ENCODE measurements at regions not wholly inside any gene's neighbourhood (a gene's known extent, or its start where the extent isn't known, plus 50 kb on each side); places are given as distances from the start of the nearest gene placed in this dataset.

DNA sequence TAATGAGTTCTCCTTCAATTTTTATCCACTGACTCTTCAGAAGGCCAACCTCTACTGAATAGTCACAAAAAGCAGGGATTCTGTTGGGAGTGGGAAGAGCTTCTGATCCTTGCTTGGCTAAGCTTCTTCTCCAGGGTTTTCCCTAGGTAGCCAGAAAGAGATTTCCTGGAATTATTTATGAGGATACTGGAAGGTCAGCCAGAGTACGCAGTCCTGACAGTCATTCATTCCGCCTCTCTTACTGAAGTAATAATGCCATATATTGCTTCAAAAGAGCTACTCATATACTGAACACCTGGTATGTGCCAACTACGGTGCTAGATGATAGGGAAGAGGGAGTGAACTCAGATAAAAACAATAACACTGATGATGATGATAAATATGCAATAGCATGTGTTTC, 116.1 kb downstream of the CCDC34 start:
- Histone ChIP-seq H3K36me3 (ENCODE audit: control insufficient read depth in 5 of 5, insufficient read depth in 5 of 5, low read length in 5 of 5) (no peaks in the 10 kb centered on the region), H3K4me3 (ENCODE audit: low read depth in 1 of 5, low read length in 5 of 5) (no peak overlapping the region), H3K27me3 (ENCODE audit: control insufficient read depth in 5 of 5, insufficient read depth in 4 of 5, low read length in 5 of 5) (peaks cover 0 to 2% (median 0%) of the 10 kb centered on the region in 5 donors), H3K9me3 (ENCODE audit: control insufficient read depth in 5 of 5, low read length in 5 of 5) (no peaks in the 10 kb centered on the region), H3K4me1 (ENCODE audit: control insufficient read depth in 5 of 5, insufficient read depth in 5 of 5, low read length in 5 of 5) (peaks cover 3 to 12% (median 5%) of the 10 kb centered on the region in 5 donors), H3K9ac (ENCODE audit: low read length in 5 of 5) (no peak overlapping the region), H3K27ac (ENCODE audit: low read depth, low read length) (no peak overlapping the region)

DNA sequence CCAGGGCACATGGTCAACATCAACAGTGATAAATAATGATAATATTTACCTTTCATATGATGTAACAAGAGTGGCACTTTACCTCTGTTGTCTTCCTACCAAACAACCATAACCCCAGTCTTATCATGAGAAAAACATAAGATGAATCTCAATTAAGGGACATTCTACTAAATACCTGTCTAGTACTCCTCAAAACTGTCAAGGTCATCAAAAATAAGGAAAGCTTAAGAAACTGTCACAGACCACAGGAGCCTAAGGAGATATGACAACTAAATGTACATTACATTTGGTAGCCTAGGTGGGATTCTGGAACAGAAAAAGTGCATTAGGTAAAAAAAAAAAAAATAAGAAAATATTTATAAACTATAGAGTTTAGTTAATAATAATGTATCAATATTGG, 118.1 kb downstream of the CCDC34 start:
- H3K4me3 ChIP-seq (ENCODE audit: low read depth in 1 of 5, low read length in 5 of 5) = no peak overlapping the region
- H3K27me3 ChIP-seq (ENCODE audit: control insufficient read depth in 5 of 5, insufficient read depth in 4 of 5, low read length in 5 of 5) = peaks cover 0 to 2% (median 0%) of the 10 kb centered on the region in 5 donors
- no peaks in the 10 kb centered on the region for H3K9me3 ChIP-seq (ENCODE audit: control insufficient read depth in 5 of 5, low read length in 5 of 5)
- no peak overlapping the region for H3K9ac ChIP-seq (ENCODE audit: low read length in 5 of 5)
- H3K27ac ChIP-seq (ENCODE audit: low read depth, low read length) = no peak overlapping the region
- peaks cover 3 to 12% (median 5%) of the 10 kb centered on the region in 5 donors for H3K4me1 ChIP-seq (ENCODE audit: control insufficient read depth in 5 of 5, insufficient read depth in 5 of 5, low read length in 5 of 5)
- no peaks in the 10 kb centered on the region for H3K36me3 ChIP-seq (ENCODE audit: control insufficient read depth in 5 of 5, insufficient read depth in 5 of 5, low read length in 5 of 5)

DNA sequence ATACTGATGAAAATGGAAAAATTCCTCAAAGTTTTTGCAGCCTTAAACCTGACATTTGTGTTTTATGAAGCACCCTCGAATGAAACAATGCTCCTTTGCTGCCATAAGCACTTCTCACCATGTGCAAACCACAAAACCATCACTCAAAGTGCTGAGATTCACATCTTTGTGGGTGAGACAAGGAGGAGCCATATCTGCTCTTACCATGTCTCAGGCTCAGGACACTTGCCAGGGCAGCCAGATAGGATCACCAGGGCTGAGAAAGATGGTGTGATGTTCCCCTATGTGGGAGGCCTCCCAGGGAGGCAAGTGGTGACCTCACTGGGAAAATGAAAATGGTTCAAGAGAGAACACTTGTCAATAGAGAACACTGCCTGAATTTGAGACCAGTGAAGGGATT, 120.4 kb downstream of the CCDC34 start:
- H3K27me3 ChIP-seq (ENCODE audit: control insufficient read depth in 5 of 5, insufficient read depth in 4 of 5, low read length in 5 of 5) = peaks cover 0 to 2% (median 0%) of the 10 kb centered on the region in 5 donors
- no peak overlapping the region for H3K27ac ChIP-seq (ENCODE audit: low read depth, low read length)

DNA sequence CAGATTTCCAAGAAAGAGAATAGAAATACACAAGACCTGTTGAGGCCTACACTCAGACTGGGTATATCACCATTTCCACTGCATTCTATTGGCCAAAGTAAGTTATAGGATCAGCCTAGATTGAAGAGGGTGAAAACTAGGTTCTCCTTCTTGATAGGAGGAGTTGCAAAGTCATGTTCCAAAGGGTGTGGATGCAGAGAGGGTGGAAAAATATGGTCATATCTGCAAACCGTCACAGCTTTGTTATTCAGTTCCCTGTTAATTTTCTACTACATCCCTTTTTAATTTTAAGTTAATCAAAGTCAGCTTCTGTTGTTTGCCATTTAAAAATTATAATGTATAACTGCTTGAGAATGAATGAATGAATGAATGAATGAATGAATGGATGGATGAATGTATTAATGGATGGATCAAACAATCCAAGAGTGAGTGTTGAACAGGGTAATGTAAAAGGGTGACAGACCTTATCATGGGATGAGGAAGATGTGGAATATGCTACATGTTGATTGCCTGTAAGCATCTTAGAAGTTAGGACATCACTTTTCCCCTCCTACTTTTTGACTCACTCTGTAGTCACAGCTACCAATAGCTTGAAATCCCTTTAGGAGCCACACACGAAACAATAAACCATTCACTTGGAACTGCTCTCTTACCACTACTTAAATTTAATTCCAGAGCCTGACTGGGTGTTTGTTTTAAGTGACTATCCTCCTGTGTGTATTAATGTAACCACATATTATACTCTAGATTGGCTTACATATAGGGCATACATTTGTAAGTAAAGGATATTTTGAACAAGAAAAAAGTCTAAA, 121.5 kb downstream of the CCDC34 start:
- no peak overlapping the region for H3K27ac ChIP-seq (ENCODE audit: low read depth, low read length)
- H3K9me3 ChIP-seq (ENCODE audit: control insufficient read depth in 5 of 5, low read length in 5 of 5) = no peaks in the 10 kb centered on the region
- H3K36me3 ChIP-seq (ENCODE audit: control insufficient read depth in 5 of 5, insufficient read depth in 5 of 5, low read length in 5 of 5) = no peaks in the 10 kb centered on the region
- peaks cover 0 to 2% (median 0%) of the 10 kb centered on the region in 5 donors for H3K4me1 ChIP-seq (ENCODE audit: control insufficient read depth in 5 of 5, insufficient read depth in 5 of 5, low read length in 5 of 5)
- H3K9ac ChIP-seq (ENCODE audit: low read length in 5 of 5) = no peak overlapping the region
- H3K27me3 ChIP-seq (ENCODE audit: control insufficient read depth in 5 of 5, insufficient read depth in 4 of 5, low read length in 5 of 5) = peaks cover 0 to 2% (median 0%) of the 10 kb centered on the region in 5 donors
- no peak overlapping the region for H3K4me3 ChIP-seq (ENCODE audit: low read depth in 1 of 5, low read length in 5 of 5)

More for the DNA sequence above, 120.4 kb downstream of the CCDC34 start:
- Histone ChIP-seq H3K4me3 (ENCODE audit: low read depth in 1 of 5, low read length in 5 of 5) (no peak overlapping the region), H3K4me1 (ENCODE audit: control insufficient read depth in 5 of 5, insufficient read depth in 5 of 5, low read length in 5 of 5) (peaks cover 0 to 7% (median 3%) of the 10 kb centered on the region in 5 donors), H3K9me3 (ENCODE audit: control insufficient read depth in 5 of 5, low read length in 5 of 5) (no peaks in the 10 kb centered on the region), H3K9ac (ENCODE audit: low read length in 5 of 5) (no peak overlapping the region), H3K36me3 (ENCODE audit: control insufficient read depth in 5 of 5, insufficient read depth in 5 of 5, low read length in 5 of 5) (no peaks in the 10 kb centered on the region)

DNA sequence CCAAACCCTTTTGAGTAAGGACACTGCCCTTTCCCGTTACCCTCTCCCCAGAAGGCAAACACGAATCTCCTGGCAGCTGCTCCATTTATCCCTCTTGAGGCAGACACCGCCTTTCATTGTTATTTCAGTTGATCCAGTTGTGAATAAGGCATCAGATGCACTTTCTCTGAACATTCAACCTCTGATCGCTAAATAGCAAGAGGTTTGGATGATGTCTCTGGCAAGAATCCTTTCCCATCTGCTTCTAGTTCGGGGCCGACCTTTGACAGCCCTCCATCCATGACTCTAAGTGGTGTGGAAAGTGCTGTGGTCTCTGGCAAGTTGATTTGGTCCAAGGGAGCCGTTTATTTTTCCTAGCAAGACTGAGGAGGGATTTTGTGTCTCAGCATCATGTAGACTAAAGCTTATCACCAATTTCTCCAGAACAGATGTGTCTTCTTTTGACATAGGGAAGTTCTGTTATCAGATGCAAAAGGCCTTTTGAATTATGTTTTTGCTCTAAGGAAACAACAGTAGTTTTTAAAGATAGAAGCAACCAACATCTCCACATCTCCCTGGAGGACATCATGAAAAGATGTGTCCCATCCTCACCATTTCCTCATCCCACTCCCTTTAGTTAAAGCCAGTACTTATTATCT, 123.6 kb downstream of the CCDC34 start:
- Histone ChIP-seq H3K4me3 (ENCODE audit: low read depth in 1 of 5, low read length in 5 of 5) (no peak overlapping the region), H3K27me3 (ENCODE audit: control insufficient read depth in 5 of 5, insufficient read depth in 4 of 5, low read length in 5 of 5) (peaks cover 0 to 2% (median 0%) of the 10 kb centered on the region in 5 donors), H3K4me1 (ENCODE audit: control insufficient read depth in 5 of 5, insufficient read depth in 5 of 5, low read length in 5 of 5) (peaks cover 0 to 4% (median 1%) of the 10 kb centered on the region in 5 donors), H3K27ac (ENCODE audit: low read depth, low read length) (no peak overlapping the region), H3K36me3 (ENCODE audit: control insufficient read depth in 5 of 5, insufficient read depth in 5 of 5, low read length in 5 of 5) (no peaks in the 10 kb centered on the region), H3K9ac (ENCODE audit: low read length in 5 of 5) (no peak overlapping the region), H3K9me3 (ENCODE audit: control insufficient read depth in 5 of 5, low read length in 5 of 5) (no peaks in the 10 kb centered on the region)

DNA sequence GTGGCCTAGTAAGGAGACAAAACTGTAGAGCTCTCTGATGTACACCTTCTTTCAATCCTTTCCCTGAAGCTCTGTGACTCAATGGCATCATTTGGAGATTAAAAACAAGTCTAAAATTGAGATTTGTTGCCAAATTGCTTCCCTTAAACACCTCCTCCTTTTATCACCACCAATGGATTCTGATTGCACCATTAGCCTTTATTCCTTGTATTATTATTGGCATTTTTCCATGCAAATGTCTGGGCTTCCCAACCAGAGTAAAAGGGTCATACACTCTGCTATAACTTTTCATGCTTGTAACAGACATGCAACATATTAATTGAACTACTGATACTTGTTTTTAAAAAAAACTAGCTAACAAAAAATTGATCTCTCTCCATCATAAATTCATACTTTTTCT, 124.2 kb downstream of the CCDC34 start:
- no peak overlapping the region for H3K4me3 ChIP-seq (ENCODE audit: low read depth in 1 of 5, low read length in 5 of 5)
- H3K4me1 ChIP-seq (ENCODE audit: control insufficient read depth in 5 of 5, insufficient read depth in 5 of 5, low read length in 5 of 5) = peaks cover 0 to 8% (median 5%) of the 10 kb centered on the region in 5 donors
- no peak overlapping the region for H3K9ac ChIP-seq (ENCODE audit: low read length in 5 of 5)
- no peak overlapping the region for H3K27ac ChIP-seq (ENCODE audit: low read depth, low read length)
- H3K36me3 ChIP-seq (ENCODE audit: control insufficient read depth in 5 of 5, insufficient read depth in 5 of 5, low read length in 5 of 5) = no peaks in the 10 kb centered on the region
- H3K9me3 ChIP-seq (ENCODE audit: control insufficient read depth in 5 of 5, low read length in 5 of 5) = no peaks in the 10 kb centered on the region
- H3K27me3 ChIP-seq (ENCODE audit: control insufficient read depth in 5 of 5, insufficient read depth in 4 of 5, low read length in 5 of 5) = peaks cover 0 to 2% (median 0%) of the 10 kb centered on the region in 5 donors

DNA sequence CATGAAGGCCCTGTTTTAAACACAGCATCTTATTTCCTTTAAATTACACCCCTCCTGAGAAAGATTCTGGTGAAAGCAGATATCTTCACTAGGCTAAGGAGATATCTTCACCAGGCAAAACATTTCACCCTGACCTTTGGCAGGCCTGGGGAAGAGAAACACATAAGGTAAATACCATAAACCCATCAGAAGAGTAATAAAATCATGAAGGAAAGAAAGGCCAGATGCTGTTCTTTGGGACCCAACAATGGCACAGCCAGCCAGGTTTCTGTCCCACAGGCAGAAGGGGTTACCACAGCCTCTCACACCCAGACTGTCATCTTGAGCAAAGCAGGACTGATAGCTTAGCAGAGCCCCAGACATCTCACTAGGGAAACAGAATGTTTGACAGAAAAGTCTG, 125.4 kb downstream of the CCDC34 start:
- H3K27me3 ChIP-seq (ENCODE audit: control insufficient read depth in 5 of 5, insufficient read depth in 4 of 5, low read length in 5 of 5) = no peaks in the 10 kb centered on the region
- H3K36me3 ChIP-seq (ENCODE audit: control insufficient read depth in 5 of 5, insufficient read depth in 5 of 5, low read length in 5 of 5) = no peaks in the 10 kb centered on the region
- no peak overlapping the region for H3K4me3 ChIP-seq (ENCODE audit: low read depth in 1 of 5, low read length in 5 of 5)
- no peak overlapping the region for H3K9ac ChIP-seq (ENCODE audit: low read length in 5 of 5)
- peaks cover 0 to 10% (median 6%) of the 10 kb centered on the region in 5 donors for H3K4me1 ChIP-seq (ENCODE audit: control insufficient read depth in 5 of 5, insufficient read depth in 5 of 5, low read length in 5 of 5)
- no peaks in the 10 kb centered on the region for H3K9me3 ChIP-seq (ENCODE audit: control insufficient read depth in 5 of 5, low read length in 5 of 5)
- no peak overlapping the region for H3K27ac ChIP-seq (ENCODE audit: low read depth, low read length)

DNA sequence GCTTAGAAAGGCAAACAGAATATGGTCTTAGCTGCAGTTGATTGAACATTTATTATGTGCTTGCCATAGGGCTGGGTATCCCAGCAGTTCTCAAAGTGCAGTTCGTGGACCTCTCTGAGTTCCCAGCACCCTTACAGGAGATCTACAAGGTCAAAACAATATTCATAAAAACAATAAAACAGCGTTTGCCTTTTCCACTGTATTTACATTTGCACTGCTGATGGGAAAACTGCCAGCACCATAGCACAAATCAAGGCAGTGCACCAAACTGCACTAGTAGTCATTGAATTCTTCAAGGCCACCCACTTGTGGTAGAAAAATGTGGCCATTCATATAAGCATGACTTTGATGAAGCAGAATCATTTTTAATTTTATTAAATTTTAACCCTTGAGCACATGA, 128.1 kb downstream of the CCDC34 start:
- Histone ChIP-seq H3K9ac (ENCODE audit: low read length in 5 of 5) (no peak overlapping the region), H3K4me3 (ENCODE audit: low read depth in 1 of 5, low read length in 5 of 5) (no peak overlapping the region), H3K36me3 (ENCODE audit: control insufficient read depth in 5 of 5, insufficient read depth in 5 of 5, low read length in 5 of 5) (no peaks in the 10 kb centered on the region), H3K4me1 (ENCODE audit: control insufficient read depth in 5 of 5, insufficient read depth in 5 of 5, low read length in 5 of 5) (peaks cover 0 to 10% (median 9%) of the 10 kb centered on the region in 5 donors), H3K27me3 (ENCODE audit: control insufficient read depth in 5 of 5, insufficient read depth in 4 of 5, low read length in 5 of 5) (peaks cover 0 to 4% (median 0%) of the 10 kb centered on the region in 5 donors), H3K9me3 (ENCODE audit: control insufficient read depth in 5 of 5, low read length in 5 of 5) (no peaks in the 10 kb centered on the region), H3K27ac (ENCODE audit: low read depth, low read length) (no peak overlapping the region)

DNA sequence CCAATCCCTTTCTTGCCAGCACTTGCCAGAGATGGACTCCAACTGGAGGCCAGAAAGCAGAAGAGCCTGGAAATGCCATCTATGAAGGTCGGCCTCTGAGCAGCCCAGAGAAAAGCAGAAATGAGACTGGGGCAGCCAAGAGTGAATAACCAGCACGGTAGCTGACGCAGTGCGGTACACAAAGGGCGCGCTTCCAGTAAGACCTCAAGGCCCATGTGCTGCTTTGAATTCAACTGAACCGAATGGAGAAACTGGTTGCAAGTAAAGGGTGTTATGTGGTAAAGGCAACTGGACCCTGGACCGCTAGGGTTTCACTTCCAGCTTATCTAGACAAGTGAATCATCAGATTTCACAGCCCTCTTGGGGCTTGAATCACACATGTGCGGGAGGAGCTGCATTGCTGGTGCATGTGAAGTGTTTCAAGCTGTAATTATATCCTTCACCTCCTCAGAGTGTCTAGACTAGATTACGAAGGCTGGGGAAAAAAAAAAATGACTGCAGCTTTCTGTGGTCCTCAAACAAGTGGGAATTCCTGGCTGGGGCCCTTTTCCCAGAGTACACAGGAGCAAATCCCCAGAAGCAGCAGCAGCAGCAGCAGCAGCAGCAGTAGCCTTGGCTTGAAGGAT, 128.9 kb downstream of the CCDC34 start:
- H3K9ac ChIP-seq (ENCODE audit: low read length in 5 of 5) = no peak overlapping the region

DNA sequence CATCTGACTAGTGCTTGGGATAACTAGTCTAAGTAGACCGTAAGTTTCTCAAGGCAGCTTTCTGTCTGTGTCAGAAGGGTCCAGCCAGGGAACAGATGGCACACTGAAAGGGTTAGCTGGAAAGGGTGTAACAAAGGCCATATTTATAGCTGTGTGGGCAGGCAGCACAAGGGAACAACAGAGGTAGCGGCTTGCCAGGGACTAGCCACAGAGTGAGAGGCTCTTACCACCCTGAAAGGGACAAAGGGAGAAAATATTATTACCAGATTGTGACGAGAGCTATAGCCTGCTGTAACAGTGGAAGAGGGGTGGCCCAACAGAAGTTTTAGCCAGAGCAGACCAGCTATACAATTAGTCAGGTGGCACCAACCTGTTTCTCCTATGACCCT, 129.4 kb downstream of the CCDC34 start:
- Histone ChIP-seq H3K9me3 (ENCODE audit: control insufficient read depth in 5 of 5, low read length in 5 of 5) (no peaks in the 10 kb centered on the region), H3K27ac (ENCODE audit: low read depth, low read length) (no peak overlapping the region), H3K4me1 (ENCODE audit: control insufficient read depth in 5 of 5, insufficient read depth in 5 of 5, low read length in 5 of 5) (peaks cover 0 to 10% (median 9%) of the 10 kb centered on the region in 5 donors), H3K4me3 (ENCODE audit: low read depth in 1 of 5, low read length in 5 of 5) (no peak overlapping the region), H3K36me3 (ENCODE audit: control insufficient read depth in 5 of 5, insufficient read depth in 5 of 5, low read length in 5 of 5) (no peaks in the 10 kb centered on the region), H3K9ac (ENCODE audit: low read length in 5 of 5) (no peak overlapping the region), H3K27me3 (ENCODE audit: control insufficient read depth in 5 of 5, insufficient read depth in 4 of 5, low read length in 5 of 5) (peaks cover 0 to 4% (median 0%) of the 10 kb centered on the region in 5 donors)

More for the DNA sequence above, 128.9 kb downstream of the CCDC34 start:
- Histone ChIP-seq H3K36me3 (ENCODE audit: control insufficient read depth in 5 of 5, insufficient read depth in 5 of 5, low read length in 5 of 5) (no peaks in the 10 kb centered on the region), H3K27ac (ENCODE audit: low read depth, low read length) (no peak overlapping the region), H3K4me3 (ENCODE audit: low read depth in 1 of 5, low read length in 5 of 5) (no peak overlapping the region), H3K27me3 (ENCODE audit: control insufficient read depth in 5 of 5, insufficient read depth in 4 of 5, low read length in 5 of 5) (peaks cover 0 to 4% (median 0%) of the 10 kb centered on the region in 5 donors), H3K4me1 (ENCODE audit: control insufficient read depth in 5 of 5, insufficient read depth in 5 of 5, low read length in 5 of 5) (peaks cover 0 to 10% (median 9%) of the 10 kb centered on the region in 5 donors), H3K9me3 (ENCODE audit: control insufficient read depth in 5 of 5, low read length in 5 of 5) (no peaks in the 10 kb centered on the region)

Measured in subcutaneous abdominal adipose tissue (tissue), 5 donors.